GM12878 (cell line): ENCODE measurements at regions not wholly inside any gene's neighbourhood (a gene's known extent, or its start where the extent isn't known, plus 50 kb on each side); places are given as distances from the start of the nearest gene placed in this dataset.

Source experiments
- ATAC-seq: fragments of 200-7000 bp; cut with Tn5 transposase; 3 replicates; pipeline ENCODE4 v1.9.1; 2020; ENCODE audit warnings: mild to moderate bottlenecking, moderate library complexity
- BruUV-seq: library from RNA; stranded (reverse); fragments of 400-500 nt; replicated peaks from 2 replicates; lab custom pipeline; 2021; lab: Mats Ljungman, UMichigan
- CTCF ChIA-PET: fragments of 300-600 bp; sonication (Branson Sonifier 250); formaldehyde crosslinking; extraction: SDS; loops from one replicate; lab custom pipeline; 2021; ENCODE audit warnings: inconsistent platforms; lab: Yijun Ruan, JAX
- POLR2A ChIA-PET: fragments of 350-600 bp; formaldehyde crosslinking; extraction: SDS; loops from one replicate; lab custom pipeline; 2021; ENCODE audit warnings: inconsistent platforms; lab: Charles Lee
- RAD21 ChIA-PET: fragments of 300-600 bp; sonication (Branson Sonifier 250); formaldehyde crosslinking; loops from one replicate; lab custom pipeline; 2023; ENCODE audit warnings: antibody characterized with exemption; ENCODE audit not compliant: unreplicated experiment; lab: Charles Lee
- SMC1A ChIA-PET: fragments of 300-600 bp; sonication (Branson Sonifier 250); formaldehyde crosslinking; loops from one replicate; lab custom pipeline; 2023; ENCODE audit not compliant: unreplicated experiment, uncharacterized antibody; lab: Charles Lee
- DNase-seq: peaks from one replicate; pipeline ENCODE4 v3.0.0-alpha.2; 2011; ENCODE audit warnings: low read depth, low spot score
- FAIRE-seq: peaks from 3 replicates; lab custom pipeline; 2011; peaks lifted over from hg19 to GRCh38; lab: Jason Lieb, UNC
- H2AFZ ChIP-seq: 2 replicates; pipeline ENCODE4 v1.6.0; 2011; ENCODE audit warnings: low read depth, low read length, control low read depth; ENCODE audit not compliant: control insufficient read depth
- H3K27ac ChIP-seq: 2 replicates; pipeline ENCODE4 v1.5.1; 2011; ENCODE audit warnings: control low read depth; ENCODE audit not compliant: control insufficient read depth, insufficient read depth
- H3K27me3 ChIP-seq, 2 experiments: replicated peaks in 1 of 2; 2 replicates each; pipeline versions ENCODE4 v1.6.0 to v1.6.1; 2011; ENCODE audit warnings: low read length in 1 of 2; ENCODE audit not compliant: control insufficient read depth in 2 of 2, insufficient read depth in 2 of 2
- H3K36me3 ChIP-seq, 2 experiments: 2 replicates each; pipeline ENCODE4 v1.5.1; 2011; ENCODE audit warnings: low read length in 1 of 2; ENCODE audit not compliant: control insufficient read depth in 2 of 2, insufficient read depth in 2 of 2
- H3K4me1 ChIP-seq: 2 replicates; pipeline ENCODE4 v1.6.1; 2011; ENCODE audit warnings: mild to moderate bottlenecking, low read length, moderate library complexity, mixed read lengths; ENCODE audit not compliant: control insufficient read depth, insufficient read depth
- H3K4me2 ChIP-seq: 2 replicates; pipeline ENCODE4 v1.6.0; 2011; ENCODE audit warnings: control low read depth; ENCODE audit not compliant: control insufficient read depth, insufficient read depth
- H3K4me3 ChIP-seq: fragments of 200-600 bp; sonication (generic); 2 replicates; pipeline ENCODE4 v1.5.1; 2016
- H3K79me2 ChIP-seq: 2 replicates; pipeline ENCODE4 v1.6.0; 2011; ENCODE audit warnings: low read length; ENCODE audit not compliant: control insufficient read depth, insufficient read depth
- H3K9ac ChIP-seq: 2 replicates; pipeline ENCODE4 v1.8.0; 2011; ENCODE audit warnings: low read length, control low read depth, mixed read lengths; ENCODE audit not compliant: control insufficient read depth, insufficient read depth
- H3K9me3 ChIP-seq: replicated peaks from 3 replicates; pipeline ENCODE4 v1.5.1; 2011; ENCODE audit warnings: mild to moderate bottlenecking, low read length; ENCODE audit not compliant: control insufficient read depth, insufficient read depth
- H4K20me1 ChIP-seq: 2 replicates; pipeline ENCODE4 v1.6.0; 2011; ENCODE audit not compliant: control insufficient read depth, insufficient read depth
- CREB1 ChIP-seq: IDR thresholded peaks from 2 replicates; pipeline ENCODE4 v1.6.1; 2012; ENCODE audit warnings: low read depth, mild to moderate bottlenecking, inconsistent platforms
- MEF2A ChIP-seq: IDR thresholded peaks from 2 replicates; pipeline ENCODE4 v1.6.1; 2011; ENCODE audit warnings: low read depth, mild to moderate bottlenecking, low read length, moderate library complexity; ENCODE audit not compliant: insufficient read depth
- MYC ChIP-seq: IDR thresholded peaks from 2 replicates; pipeline ENCODE4 v1.6.1; 2011; ENCODE audit warnings: mild to moderate bottlenecking, low read length, moderate library complexity, inconsistent platforms; ENCODE audit not compliant: insufficient read depth, insufficient replicate concordance, insufficient read length, severe bottlenecking
- NFXL1 ChIP-seq: fragments of 450-650 bp; IDR thresholded peaks from 2 replicates; pipeline ENCODE4 v1.6.1; 2017; ENCODE audit warnings: antibody characterized with exemption, mild to moderate bottlenecking, borderline replicate concordance
- NR2F1 ChIP-seq: fragments of 450-650 bp; conservative IDR thresholded peaks from 2 replicates; pipeline ENCODE4 v1.6.1; 2017; ENCODE audit warnings: mild to moderate bottlenecking
- SUPT20H ChIP-seq: IDR thresholded peaks from 2 replicates; pipeline ENCODE4 v1.6.1; 2011; ENCODE audit warnings: low read depth, mild to moderate bottlenecking, low read length, moderate library complexity, borderline replicate concordance; ENCODE audit not compliant: control insufficient read depth
- WGBS: methylation state at CpG from one replicate; pipeline ENCODE4 v1.1.6; 2016; ENCODE audit warnings: low lambda C conversion rate; ENCODE audit not compliant: insufficient replicate concordance, insufficient coverage; ENCODE audit errors: missing lambda C conversion rate; 5-methylcytosine and 5-hydroxymethylcytosine counted together
- in situ Hi-C: fragments of 300-500 bp; cut with MboI; formaldehyde crosslinking; loops from 9 replicates; pipeline ENCODE4 v1.14.3; 2018; ENCODE audit warnings: mixed read lengths
- intact Hi-C: fragments of 100-400 bp; cut with micrococcal nuclease; formaldehyde crosslinking; loops from one replicate; pipeline ENCODE4 v1.14.2; 2022; ENCODE audit not compliant: unreplicated experiment
- TF ChIP-seq, protein P1 (sequence below): IDR thresholded peaks from 2 replicates; pipeline ENCODE4 v1.6.1; 2011; ENCODE audit warnings: mild to moderate bottlenecking, low read depth, low read length, moderate library complexity; ENCODE audit not compliant: insufficient replicate concordance

- Histone ChIP-seq H3K27ac (no peak overlapping the region), H3K36me3 (no peaks in the 10 kb centered on the region), H3K79me2 (no peaks in the 10 kb centered on the region), H3K9ac (no peak overlapping the region), H3K4me1 (no peaks in the 10 kb centered on the region), H3K27me3 (peaks cover 1 to 2% of the 10 kb centered on the region in 2 experiments; a peak in 1 of 4 replicates)
- RAD21 ChIA-PET: interaction anchor here (1.5 kb wide), 1 partner anchor 23 kb away, joined by 3 read pairs; no protein-coding TSS in a partner anchor
- CTCF ChIA-PET: interaction anchor here (0.8 to 3.7 kb wide), 3 partner anchors 22 to 1535 kb away, joined by 3 to 16 read pairs (median 3); no protein-coding TSS in a partner anchor
- ATAC-seq: no peak
- intact Hi-C loops: no loop called here
- 33% methylated on average over 2 of the region's 2 CpGs for WGBS
- SMC1A ChIA-PET: interaction anchor here (0.8 to 1.2 kb wide), 2 partner anchors 23 to 28 kb away, joined by 3 to 6 read pairs; no protein-coding TSS in a partner anchor
- POLR2A ChIA-PET: no interaction called here
- TF ChIP-seq MEF2A: no peak
- TF ChIP-seq, protein P1, sequence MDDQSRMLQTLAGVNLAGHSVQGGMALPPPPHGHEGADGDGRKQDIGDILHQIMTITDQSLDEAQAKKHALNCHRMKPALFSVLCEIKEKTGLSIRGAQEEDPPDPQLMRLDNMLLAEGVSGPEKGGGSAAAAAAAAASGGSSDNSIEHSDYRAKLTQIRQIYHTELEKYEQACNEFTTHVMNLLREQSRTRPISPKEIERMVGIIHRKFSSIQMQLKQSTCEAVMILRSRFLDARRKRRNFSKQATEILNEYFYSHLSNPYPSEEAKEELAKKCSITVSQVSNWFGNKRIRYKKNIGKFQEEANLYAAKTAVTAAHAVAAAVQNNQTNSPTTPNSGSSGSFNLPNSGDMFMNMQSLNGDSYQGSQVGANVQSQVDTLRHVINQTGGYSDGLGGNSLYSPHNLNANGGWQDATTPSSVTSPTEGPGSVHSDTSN: no peak
- no peak for TF ChIP-seq CREB1
- TF ChIP-seq NFXL1: no peak
- no peak for TF ChIP-seq SUPT20H
- no peak for TF ChIP-seq MYC
- no peak for TF ChIP-seq NR2F1
- TF ChIP-seq, all 136 proteins: peak for 0
- Histone ChIP-seq H3K4me3 (no peak overlapping the region), H3K9me3 (no peaks in the 10 kb centered on the region), H2AFZ (no peak overlapping the region), H4K20me1 (no peaks in the 10 kb centered on the region), H3K4me2 (no peak overlapping the region)
- no peak for DNase-seq
- no peak for FAIRE-seq
- BruUV-seq: no TSS peak
- in situ Hi-C loops: no loop called here
Measured at GRCh38 chr12:67920413-67920812, 68.8 kb upstream of the IFNG-AS1 start.
